ENCODE measurements at regions not wholly inside any gene's neighbourhood (a gene's known extent, or its start where the extent isn't known, plus 50 kb on each side); places are given as distances from the start of the nearest gene placed in this dataset.
"Not testable (repeated sequence)": the region's sequence is repeated elsewhere in the genome, so short reads cannot be mapped to it uniquely, and the experiment has no call there.

DNA sequence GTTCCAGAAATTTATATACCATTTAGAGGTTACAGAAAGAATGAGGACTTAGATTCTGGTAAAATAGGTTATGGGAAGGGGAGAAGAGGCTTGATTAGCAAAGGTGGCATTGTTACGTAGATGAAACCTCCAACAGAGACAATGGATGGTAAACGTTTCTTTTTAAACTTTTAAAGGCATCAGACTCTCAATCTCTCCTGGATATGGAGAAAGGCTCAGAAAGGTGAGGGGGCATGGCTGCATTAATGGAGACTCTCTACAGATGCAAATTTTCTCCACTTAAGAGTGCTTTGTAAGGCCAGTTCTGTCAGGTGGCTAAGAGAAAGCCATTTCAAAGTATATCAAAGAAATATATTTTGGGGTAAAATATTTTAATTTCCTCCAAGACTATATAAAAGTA lies 240.9 kb upstream of the PTER start:
- ChIA-PET POLR2A (no interaction called here), CTCF (no interaction called here)
- TF ChIP-seq HDGF (IDR thresholded peaks at IDR 0.05; ENCODE audit: borderline replicate concordance) (no peak), NFRKB (IDR thresholded peaks at IDR 0.05) (no peak), L3MBTL2 (conservative IDR thresholded peaks at IDR 0.05) (no peak), ELF4 (IDR thresholded peaks at IDR 0.05) (no peak), FOXM1 (IDR thresholded peaks at IDR 0.05; ENCODE audit: borderline replicate concordance) (no peak), FOXK2 (IDR thresholded peaks at IDR 0.05) (no peak), TARDBP (IDR thresholded peaks at IDR 0.05) (no peak), SP1 (IDR thresholded peaks at IDR 0.05) (no peak), ZNF384 (IDR thresholded peaks at IDR 0.05) (no peak), ARNT (IDR thresholded peaks at IDR 0.05) (no peak), CTBP1 (IDR thresholded peaks at IDR 0.05; ENCODE audit: borderline replicate concordance) (no peak), BHLHE40 (IDR thresholded peaks at IDR 0.05; ENCODE audit: borderline replicate concordance) (no peak)
- DNase-seq (ENCODE audit: extremely low spot score) = no peak

GRCh38 chr10:16199216-16199615 lies 237.6 kb upstream of the PTER start:
- ChIA-PET POLR2A (no interaction called here), CTCF (no interaction called here)
- DNase-seq (ENCODE audit: extremely low spot score) = no peak
- TF ChIP-seq LEF1 (IDR thresholded peaks at IDR 0.05; ENCODE audit: borderline replicate concordance) (no peak), TARDBP (IDR thresholded peaks at IDR 0.05) (no peak), SUZ12 (IDR thresholded peaks at IDR 0.05) (no peak), ZNF384 (IDR thresholded peaks at IDR 0.05) (no peak), HDGF (IDR thresholded peaks at IDR 0.05; ENCODE audit: borderline replicate concordance) (no peak), ELF4 (IDR thresholded peaks at IDR 0.05) (no peak), BHLHE40 (IDR thresholded peaks at IDR 0.05; ENCODE audit: borderline replicate concordance) (no peak), SP1 (IDR thresholded peaks at IDR 0.05) (no peak), FOXA1 (IDR thresholded peaks at IDR 0.05) (no peak), NFRKB (IDR thresholded peaks at IDR 0.05) (no peak)
- TF ChIP-seq, protein P1, sequence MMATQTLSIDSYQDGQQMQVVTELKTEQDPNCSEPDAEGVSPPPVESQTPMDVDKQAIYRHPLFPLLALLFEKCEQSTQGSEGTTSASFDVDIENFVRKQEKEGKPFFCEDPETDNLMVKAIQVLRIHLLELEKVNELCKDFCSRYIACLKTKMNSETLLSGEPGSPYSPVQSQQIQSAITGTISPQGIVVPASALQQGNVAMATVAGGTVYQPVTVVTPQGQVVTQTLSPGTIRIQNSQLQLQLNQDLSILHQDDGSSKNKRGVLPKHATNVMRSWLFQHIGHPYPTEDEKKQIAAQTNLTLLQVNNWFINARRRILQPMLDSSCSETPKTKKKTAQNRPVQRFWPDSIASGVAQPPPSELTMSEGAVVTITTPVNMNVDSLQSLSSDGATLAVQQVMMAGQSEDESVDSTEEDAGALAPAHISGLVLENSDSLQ (IDR thresholded peaks at IDR 0.05) = no peak

DNA sequence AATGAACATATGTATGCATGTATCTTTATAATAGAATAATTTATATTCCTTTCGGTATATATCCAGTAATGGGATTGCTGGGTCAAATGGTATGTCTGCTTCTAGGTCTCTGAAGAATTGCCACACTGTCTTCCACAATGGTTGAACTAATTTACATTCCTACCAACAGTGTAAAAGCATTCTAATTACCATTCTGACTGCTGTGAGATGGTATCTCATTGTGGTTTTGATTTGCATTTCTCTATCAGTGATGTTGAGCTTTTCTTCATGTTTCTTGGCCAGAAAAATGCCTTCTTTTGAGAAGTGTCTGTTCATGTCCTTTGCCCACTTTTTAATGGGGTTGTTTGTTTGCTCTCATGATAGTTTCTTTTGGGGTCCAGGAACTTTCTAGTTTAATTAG lies 213.2 kb upstream of the PTER start:
- CTCF ChIA-PET; DNase-seq (ENCODE audit: extremely low spot score): not testable (repeated sequence)
- POLR2A ChIA-PET = interaction anchor here (0.6 kb wide), 1 partner anchor 88 kb away, joined by 3 read pairs; no protein-coding TSS in a partner anchor

DNA sequence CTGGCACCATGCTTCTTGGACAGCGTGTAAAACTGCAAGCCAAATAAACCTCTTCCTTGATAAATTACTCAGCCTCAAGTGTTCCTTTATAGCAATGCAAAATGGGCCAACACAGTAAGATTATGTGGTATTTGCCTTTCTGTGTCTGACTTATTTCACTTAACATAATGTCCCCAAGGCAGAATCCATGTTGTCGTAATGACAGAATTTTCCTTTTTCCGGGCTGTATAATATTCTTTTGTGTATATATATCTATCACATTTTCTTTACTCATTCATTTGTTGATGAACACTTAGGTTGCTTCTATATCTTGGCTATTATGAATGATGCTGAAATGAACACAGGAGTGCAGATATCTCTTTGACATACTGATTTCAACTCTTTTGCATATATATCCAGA lies 209.1 kb upstream of the PTER start:
- TF ChIP-seq FOXM1 (IDR thresholded peaks at IDR 0.05; ENCODE audit: borderline replicate concordance) (no peak), SP1 (IDR thresholded peaks at IDR 0.05) (no peak), ARNT (IDR thresholded peaks at IDR 0.05) (no peak), BHLHE40 (IDR thresholded peaks at IDR 0.05; ENCODE audit: borderline replicate concordance) (no peak), FOXA1 (IDR thresholded peaks at IDR 0.05) (no peak), HDGF (IDR thresholded peaks at IDR 0.05; ENCODE audit: borderline replicate concordance) (no peak), TARDBP (IDR thresholded peaks at IDR 0.05) (no peak), NFRKB (IDR thresholded peaks at IDR 0.05) (no peak), FOXK2 (IDR thresholded peaks at IDR 0.05) (no peak), SUZ12 (IDR thresholded peaks at IDR 0.05) (no peak)
- ChIA-PET POLR2A (no interaction called here), CTCF (no interaction called here)
- DNase-seq (ENCODE audit: extremely low spot score) = no peak

DNA sequence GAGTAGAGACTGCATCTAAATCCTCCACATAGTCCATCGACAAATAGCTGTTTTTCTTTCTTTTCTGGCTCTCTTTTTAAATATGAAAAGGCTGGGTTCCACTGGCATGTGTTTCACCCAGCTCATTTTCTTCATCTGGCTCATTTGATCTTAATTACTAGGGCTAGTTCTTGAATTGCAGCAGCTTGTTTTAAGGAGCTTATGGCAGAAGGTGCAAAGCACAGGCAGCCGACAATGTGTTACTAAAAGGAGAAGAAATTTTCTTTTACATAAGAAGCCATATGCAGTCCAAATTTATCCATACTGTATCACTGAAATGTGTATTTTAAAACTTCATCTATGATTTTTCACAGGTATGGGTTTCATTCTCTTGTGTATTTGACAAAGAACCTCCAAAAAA lies 205.6 kb upstream of the PTER start:
- DNase-seq (ENCODE audit: extremely low spot score) = no peak
- ChIA-PET CTCF (no interaction called here), POLR2A (no interaction called here)
- TF ChIP-seq BHLHE40 (IDR thresholded peaks at IDR 0.05; ENCODE audit: borderline replicate concordance) = no peak
- no peak for TF ChIP-seq NFRKB (IDR thresholded peaks at IDR 0.05)
- no peak for TF ChIP-seq ARNT (IDR thresholded peaks at IDR 0.05)
- TF ChIP-seq FOXM1 (IDR thresholded peaks at IDR 0.05; ENCODE audit: borderline replicate concordance) = no peak
- TF ChIP-seq SUZ12 (IDR thresholded peaks at IDR 0.05) = no peak
- TF ChIP-seq SP1 (IDR thresholded peaks at IDR 0.05) = no peak
- TF ChIP-seq LEF1 (IDR thresholded peaks at IDR 0.05; ENCODE audit: borderline replicate concordance) = no peak
- no peak for TF ChIP-seq ELF4 (IDR thresholded peaks at IDR 0.05)
- TF ChIP-seq, protein P1 (IDR thresholded peaks at IDR 0.05) = no peak
- no peak for TF ChIP-seq ZNF384 (IDR thresholded peaks at IDR 0.05)
- TF ChIP-seq FOXA1 (IDR thresholded peaks at IDR 0.05) = no peak
- no peak for TF ChIP-seq CTBP1 (IDR thresholded peaks at IDR 0.05; ENCODE audit: borderline replicate concordance)
- TF ChIP-seq TARDBP (IDR thresholded peaks at IDR 0.05) = no peak

GRCh38 chr10:16231734-16232435 lies 204.9 kb upstream of the PTER start:
- POLR2A ChIA-PET = no interaction called here

More at GRCh38 chr10:16231734-16232435, 204.9 kb upstream of the PTER start:
- TF ChIP-seq SP1 (IDR thresholded peaks at IDR 0.05) (no peak), BHLHE40 (IDR thresholded peaks at IDR 0.05; ENCODE audit: borderline replicate concordance) (no peak), TARDBP (IDR thresholded peaks at IDR 0.05) (no peak), ZNF384 (IDR thresholded peaks at IDR 0.05) (no peak), SUZ12 (IDR thresholded peaks at IDR 0.05) (no peak), FOXA1 (IDR thresholded peaks at IDR 0.05) (no peak), FOXM1 (IDR thresholded peaks at IDR 0.05; ENCODE audit: borderline replicate concordance) (no peak), ELF4 (IDR thresholded peaks at IDR 0.05) (no peak), L3MBTL2 (conservative IDR thresholded peaks at IDR 0.05) (no peak), LEF1 (IDR thresholded peaks at IDR 0.05; ENCODE audit: borderline replicate concordance) (no peak), NFRKB (IDR thresholded peaks at IDR 0.05) (no peak), CTBP1 (IDR thresholded peaks at IDR 0.05; ENCODE audit: borderline replicate concordance) (no peak), ARNT (IDR thresholded peaks at IDR 0.05) (no peak), HDGF (IDR thresholded peaks at IDR 0.05; ENCODE audit: borderline replicate concordance) (no peak), FOXK2 (IDR thresholded peaks at IDR 0.05) (no peak)
- TF ChIP-seq, protein P1 (IDR thresholded peaks at IDR 0.05) = no peak
- CTCF ChIA-PET = no interaction called here
- DNase-seq (ENCODE audit: extremely low spot score) = no peak

Data from HEK293T (cell line).